ENCODE measurements at regions not wholly inside any gene's neighbourhood (a gene's known extent, or its start where the extent isn't known, plus 50 kb on each side); places are given as distances from the start of the nearest gene placed in this dataset.
A peak's percentile ranks its signal among the peaks of the same experiment; 100 is the strongest.

GRCh38 chr20:7108929-7109328 lies 341.4 kb downstream of the BMP2 start:
- TF ChIP-seq, protein P1, sequence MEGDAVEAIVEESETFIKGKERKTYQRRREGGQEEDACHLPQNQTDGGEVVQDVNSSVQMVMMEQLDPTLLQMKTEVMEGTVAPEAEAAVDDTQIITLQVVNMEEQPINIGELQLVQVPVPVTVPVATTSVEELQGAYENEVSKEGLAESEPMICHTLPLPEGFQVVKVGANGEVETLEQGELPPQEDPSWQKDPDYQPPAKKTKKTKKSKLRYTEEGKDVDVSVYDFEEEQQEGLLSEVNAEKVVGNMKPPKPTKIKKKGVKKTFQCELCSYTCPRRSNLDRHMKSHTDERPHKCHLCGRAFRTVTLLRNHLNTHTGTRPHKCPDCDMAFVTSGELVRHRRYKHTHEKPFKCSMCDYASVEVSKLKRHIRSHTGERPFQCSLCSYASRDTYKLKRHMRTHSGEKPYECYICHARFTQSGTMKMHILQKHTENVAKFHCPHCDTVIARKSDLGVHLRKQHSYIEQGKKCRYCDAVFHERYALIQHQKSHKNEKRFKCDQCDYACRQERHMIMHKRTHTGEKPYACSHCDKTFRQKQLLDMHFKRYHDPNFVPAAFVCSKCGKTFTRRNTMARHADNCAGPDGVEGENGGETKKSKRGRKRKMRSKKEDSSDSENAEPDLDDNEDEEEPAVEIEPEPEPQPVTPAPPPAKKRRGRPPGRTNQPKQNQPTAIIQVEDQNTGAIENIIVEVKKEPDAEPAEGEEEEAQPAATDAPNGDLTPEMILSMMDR (IDR thresholded peaks at IDR 0.05): no peak

- TF ChIP-seq, protein P1 (IDR thresholded peaks at IDR 0.05): peak; percentile 38; the same call in 1 of the 2 replicates
Observed at GRCh38 chr20:7113577-7114466, 346.3 kb downstream of the BMP2 start.

DNA sequence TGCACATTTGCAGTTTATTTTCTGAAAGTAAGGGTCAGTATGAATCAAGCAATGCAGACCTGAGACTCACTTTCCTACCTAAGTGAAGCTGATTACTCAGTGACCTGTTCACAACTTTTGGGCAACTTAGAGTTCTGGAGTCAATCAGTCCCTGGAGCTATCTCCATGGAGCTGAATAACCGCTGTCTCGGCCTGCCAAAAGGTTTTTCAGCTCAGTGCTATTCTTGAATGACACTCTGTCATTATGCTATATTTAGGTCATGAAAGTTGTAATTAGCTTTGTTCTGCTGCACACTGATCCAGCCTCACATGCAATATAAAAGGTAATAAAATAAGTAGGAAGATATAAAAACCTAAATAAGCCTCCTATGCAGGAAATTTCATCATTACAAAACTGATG lies 356.0 kb downstream of the BMP2 start:
- TF ChIP-seq, protein P1 (IDR thresholded peaks at IDR 0.05): no peak

GRCh38 chr20:7124120-7124519 lies 356.6 kb downstream of the BMP2 start:
- TF ChIP-seq, protein P1 (IDR thresholded peaks at IDR 0.05): no peak

DNA sequence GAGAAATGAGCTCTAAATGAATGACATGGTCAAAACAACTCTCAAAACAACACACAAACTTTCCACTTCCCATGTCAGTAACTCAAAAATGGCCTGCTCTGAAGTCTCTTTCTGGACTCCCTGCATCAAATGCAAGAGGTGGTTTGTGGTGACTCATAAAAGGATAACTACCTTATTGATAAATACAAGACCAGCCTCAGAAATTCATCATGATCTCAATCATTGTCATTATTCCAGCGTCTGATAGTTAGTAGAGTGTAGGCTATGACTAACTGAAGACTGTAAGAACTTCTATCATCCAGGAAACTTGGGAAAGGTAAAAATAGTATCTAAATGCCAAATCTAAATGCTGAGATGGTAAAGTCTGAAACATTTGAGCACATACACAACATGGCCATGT lies 369.4 kb downstream of the BMP2 start:
- TF ChIP-seq, protein P1 (IDR thresholded peaks at IDR 0.05): no peak

DNA sequence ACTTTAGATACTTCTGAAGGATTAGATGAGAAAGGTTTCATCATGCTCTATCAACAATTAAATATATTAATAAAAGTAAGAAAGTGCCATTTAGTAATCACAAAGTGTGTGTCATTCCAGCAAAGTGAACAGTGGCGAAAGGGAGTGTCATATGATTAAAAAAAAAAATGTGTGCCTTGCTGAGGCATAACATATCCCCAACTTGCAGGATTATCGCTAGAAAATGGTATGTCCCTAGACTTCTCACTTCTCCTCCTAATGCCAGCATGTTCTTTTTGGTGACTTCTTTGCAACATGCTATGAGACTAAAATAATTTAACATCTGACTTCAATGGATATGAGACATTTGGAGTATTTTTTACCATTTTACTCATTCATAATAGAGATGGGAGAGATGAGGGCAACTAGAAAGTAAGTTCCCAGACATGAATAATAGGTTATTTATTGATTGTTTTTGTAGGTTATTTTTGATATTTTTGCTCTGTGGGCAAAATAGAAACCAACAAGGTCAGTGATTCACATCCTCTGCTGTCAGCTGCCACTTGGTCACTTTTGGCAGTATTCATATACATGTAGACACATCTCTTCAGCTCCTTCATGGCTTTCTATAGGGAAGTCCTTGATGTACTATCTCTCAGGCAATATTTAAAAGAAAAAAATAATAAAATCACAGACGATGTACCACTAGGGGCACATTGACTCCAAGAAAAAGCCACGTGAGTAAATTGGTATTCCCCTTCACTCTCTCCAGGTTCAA lies 370.1 kb downstream of the BMP2 start:
- TF ChIP-seq, protein P1 (IDR thresholded peaks at IDR 0.05): no peak

DNA sequence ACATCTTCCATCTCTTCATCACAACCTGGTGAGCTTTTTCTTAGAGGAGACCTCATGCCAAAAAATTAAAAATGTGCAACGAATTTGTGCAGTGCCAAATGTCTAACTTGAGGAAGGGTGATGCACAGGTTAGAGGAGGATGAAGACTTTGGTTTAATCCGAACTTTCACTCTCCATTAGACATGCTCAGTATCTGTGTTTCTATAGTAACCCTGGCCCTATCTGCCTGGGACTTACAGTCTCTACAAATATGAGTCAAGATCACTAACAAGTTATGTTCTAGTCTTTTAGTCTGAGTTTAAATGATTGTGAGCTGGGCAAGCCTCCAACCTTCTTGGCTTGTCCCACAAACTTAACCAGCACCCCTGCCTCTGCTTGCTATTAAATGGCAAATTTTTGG lies 377.0 kb downstream of the BMP2 start:
- TF ChIP-seq, protein P1 (IDR thresholded peaks at IDR 0.05): no peak
